HEK293 (cell line): ENCODE measurements at regions not wholly inside any gene's neighbourhood (a gene's known extent, or its start where the extent isn't known, plus 50 kb on each side); places are given as distances from the start of the nearest gene placed in this dataset.

Experiments used
- CTCF ChIA-PET: fragments of 350-600 bp; formaldehyde crosslinking; extraction: SDS; loops from one replicate; lab custom pipeline; 2021; ENCODE audit warnings: antibody characterized with exemption; lab: Yijun Ruan, JAX
- POLR2A ChIA-PET: fragments of 300-600 bp; formaldehyde crosslinking; extraction: SDS; loops from one replicate; lab custom pipeline; 2020; ENCODE audit warnings: antibody characterized with exemption, inconsistent platforms; lab: Yijun Ruan, JAX
- H3K27ac ChIP-seq: fragments of 200-500 bp; sonication (Bioruptor generic); 2 replicates; pipeline ENCODE4 v1.5.1; 2014; ENCODE audit warnings: low read depth, low read length, control low read depth, inconsistent platforms; ENCODE audit errors: extremely low read depth
- H3K36me3 ChIP-seq, 2 experiments: fragments of 200-500 bp in 1 of 2; sonication (Bioruptor generic) in 1 of 2; 1 replicate in 1 of 2; 2 replicates in 1 of 2; pipeline ENCODE4 v1.5.1; 2014 to 2017; ENCODE audit warnings: inconsistent platforms in 2 of 2, low read length in 2 of 2; ENCODE audit not compliant: control insufficient read depth in 2 of 2, insufficient read depth in 1 of 2
- H3K4me1 ChIP-seq: fragments of 200-500 bp; sonication (Bioruptor generic); 2 replicates; pipeline ENCODE4 v1.5.1; 2014; ENCODE audit warnings: mild to moderate bottlenecking, low read length, inconsistent platforms; ENCODE audit not compliant: control insufficient read depth, insufficient read depth
- H3K4me3 ChIP-seq: 2 replicates; pipeline ENCODE4 v1.5.1; 2011; ENCODE audit warnings: low read depth, mild to moderate bottlenecking, control low read depth, low read length, moderate library complexity
- H3K9me3 ChIP-seq: fragments of 200-500 bp; sonication (Bioruptor generic); 2 replicates; pipeline ENCODE4 v1.5.1; 2014; ENCODE audit warnings: low read depth, low read length, inconsistent platforms; ENCODE audit not compliant: control insufficient read depth, insufficient read depth
- ATF2 ChIP-seq: fragments of 450-650 bp; formaldehyde crosslinking; IDR thresholded peaks from 2 replicates; pipeline ENCODE4 v1.5.1; 2016; ENCODE audit warnings: missing biosample characterization, missing genetic modification characterization, low read depth
- MEIS1 ChIP-seq: sonication (generic); formaldehyde crosslinking; IDR thresholded peaks from 2 replicates; pipeline ENCODE4 v1.8.1; 2022; ENCODE audit warnings: missing genetic modification reagents, mild to moderate bottlenecking, borderline replicate concordance
- REPIN1 ChIP-seq: fragments of 450-650 bp; formaldehyde crosslinking; IDR thresholded peaks from 2 replicates; pipeline ENCODE4 v1.5.1; 2017; ENCODE audit warnings: missing biosample characterization, missing genetic modification characterization, low read depth
- YY1 ChIP-seq: fragments of 450-650 bp; formaldehyde crosslinking; IDR thresholded peaks from 2 replicates; pipeline ENCODE4 v1.5.1; 2018; ENCODE audit warnings: missing biosample characterization, missing genetic modification characterization
- ZBTB8A ChIP-seq: fragments of 450-650 bp; formaldehyde crosslinking; IDR thresholded peaks from 2 replicates; pipeline ENCODE4 v1.5.1; 2016; ENCODE audit warnings: missing biosample characterization, missing genetic modification characterization
- ZEB2 ChIP-seq: fragments of 450-650 bp; formaldehyde crosslinking; IDR thresholded peaks from 2 replicates; pipeline ENCODE4 v1.5.1; 2016; ENCODE audit warnings: missing biosample characterization, missing genetic modification characterization
- ZNF121 ChIP-seq: fragments of 450-650 bp; formaldehyde crosslinking; IDR thresholded peaks from 2 replicates; pipeline ENCODE4 v1.5.1; 2016; ENCODE audit warnings: missing biosample characterization, missing genetic modification characterization
- ZNF157 ChIP-seq: fragments of 450-650 bp; formaldehyde crosslinking; IDR thresholded peaks from 2 replicates; pipeline ENCODE4 v1.5.1; 2016; ENCODE audit warnings: missing biosample characterization, missing genetic modification characterization
- ZNF2 ChIP-seq: fragments of 450-650 bp; formaldehyde crosslinking; IDR thresholded peaks from 2 replicates; pipeline ENCODE4 v1.5.1; 2016; ENCODE audit warnings: missing biosample characterization, missing genetic modification characterization
- ZNF311 ChIP-seq: fragments of 450-650 bp; formaldehyde crosslinking; IDR thresholded peaks from 2 replicates; pipeline ENCODE4 v1.5.1; 2017; ENCODE audit warnings: missing biosample characterization, missing genetic modification characterization, borderline replicate concordance
- ZNF366 ChIP-seq: fragments of 450-650 bp; formaldehyde crosslinking; conservative IDR thresholded peaks from 2 replicates; pipeline ENCODE4 v1.5.1; 2016; ENCODE audit warnings: missing biosample characterization, missing genetic modification characterization
- ZNF48 ChIP-seq: fragments of 450-650 bp; formaldehyde crosslinking; IDR thresholded peaks from 2 replicates; pipeline ENCODE4 v1.5.1; 2016; ENCODE audit warnings: missing biosample characterization, missing genetic modification characterization
- ZNF558 ChIP-seq: fragments of 450-650 bp; formaldehyde crosslinking; IDR thresholded peaks from 2 replicates; pipeline ENCODE4 v1.5.1; 2016; ENCODE audit warnings: missing biosample characterization, missing genetic modification characterization
- ZNF560 ChIP-seq: fragments of 450-650 bp; formaldehyde crosslinking; IDR thresholded peaks from 2 replicates; pipeline ENCODE4 v1.5.1; 2017; ENCODE audit warnings: missing biosample characterization, missing genetic modification characterization, borderline replicate concordance
- ZNF660 ChIP-seq: fragments of 450-650 bp; IDR thresholded peaks from 2 replicates; pipeline ENCODE4 v1.5.1; 2018; ENCODE audit warnings: missing biosample characterization, mild to moderate bottlenecking, missing genetic modification characterization
- ZNF777 ChIP-seq: fragments of 450-650 bp; formaldehyde crosslinking; IDR thresholded peaks from 2 replicates; pipeline ENCODE4 v1.5.1; 2017; ENCODE audit warnings: missing biosample characterization, missing genetic modification characterization, borderline replicate concordance
- TF ChIP-seq, protein P1 (sequence below): fragments of 450-650 bp; formaldehyde crosslinking; IDR thresholded peaks from 2 replicates; pipeline ENCODE4 v1.5.1; 2016; ENCODE audit warnings: missing biosample characterization, missing genetic modification characterization, low read depth

GRCh38 chr2:64274399-64275173, 130.4 kb upstream of the PELI1 start:
- H3K9me3 ChIP-seq = no peaks in the 10 kb centered on the region
- no peaks in the 10 kb centered on the region for H3K36me3 ChIP-seq
- no peaks in the 10 kb centered on the region for H3K4me1 ChIP-seq
- ChIA-PET CTCF (no interaction called here), POLR2A (no interaction called here)
- H3K4me3 ChIP-seq = no peak overlapping the region
- TF ChIP-seq YY1 (tag by site-specific recombination) = no peak
- no peak for TF ChIP-seq ZBTB8A (tag by site-specific recombination)
- H3K27ac ChIP-seq = no peak overlapping the region

DNA sequence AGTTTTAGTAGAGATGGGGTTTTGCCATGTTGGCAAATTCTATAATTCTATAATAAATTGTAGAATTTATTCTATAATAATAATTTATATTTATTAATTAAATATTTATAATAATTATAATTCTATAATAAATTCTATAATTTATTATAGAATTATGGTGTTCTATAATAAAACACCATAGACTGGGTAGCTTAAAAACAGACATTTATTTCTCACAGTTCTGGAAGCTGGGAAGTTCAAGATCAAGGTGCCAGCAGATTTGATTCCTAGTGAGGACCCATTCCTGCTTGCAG, 130.9 kb upstream of the PELI1 start:
- Histone ChIP-seq H3K36me3 (no peaks in the 10 kb centered on the region), H3K9me3 (no peaks in the 10 kb centered on the region), H3K27ac (no peak overlapping the region), H3K4me3 (no peak overlapping the region), H3K4me1 (no peaks in the 10 kb centered on the region)
- POLR2A ChIA-PET = no interaction called here
- CTCF ChIA-PET = interaction anchor here (0.6 kb wide), 1 partner anchor 1779 kb away, joined by 3 read pairs; no protein-coding TSS in a partner anchor
- TF ChIP-seq ZNF2 (no peak), ZEB2 (tag by site-specific recombination) (no peak), REPIN1 (no peak), ZNF660 (tag by site-specific recombination) (no peak), ZNF558 (tag by site-specific recombination) (no peak), ZNF311 (tag by site-specific recombination) (no peak)
- TF ChIP-seq, protein P1, sequence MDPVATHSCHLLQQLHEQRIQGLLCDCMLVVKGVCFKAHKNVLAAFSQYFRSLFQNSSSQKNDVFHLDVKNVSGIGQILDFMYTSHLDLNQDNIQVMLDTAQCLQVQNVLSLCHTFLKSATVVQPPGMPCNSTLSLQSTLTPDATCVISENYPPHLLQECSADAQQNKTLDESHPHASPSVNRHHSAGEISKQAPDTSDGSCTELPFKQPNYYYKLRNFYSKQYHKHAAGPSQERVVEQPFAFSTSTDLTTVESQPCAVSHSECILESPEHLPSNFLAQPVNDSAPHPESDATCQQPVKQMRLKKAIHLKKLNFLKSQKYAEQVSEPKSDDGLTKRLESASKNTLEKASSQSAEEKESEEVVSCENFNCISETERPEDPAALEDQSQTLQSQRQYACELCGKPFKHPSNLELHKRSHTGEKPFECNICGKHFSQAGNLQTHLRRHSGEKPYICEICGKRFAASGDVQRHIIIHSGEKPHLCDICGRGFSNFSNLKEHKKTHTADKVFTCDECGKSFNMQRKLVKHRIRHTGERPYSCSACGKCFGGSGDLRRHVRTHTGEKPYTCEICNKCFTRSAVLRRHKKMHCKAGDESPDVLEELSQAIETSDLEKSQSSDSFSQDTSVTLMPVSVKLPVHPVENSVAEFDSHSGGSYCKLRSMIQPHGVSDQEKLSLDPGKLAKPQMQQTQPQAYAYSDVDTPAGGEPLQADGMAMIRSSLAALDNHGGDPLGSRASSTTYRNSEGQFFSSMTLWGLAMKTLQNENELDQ (tag by site-specific recombination) = no peak

DNA sequence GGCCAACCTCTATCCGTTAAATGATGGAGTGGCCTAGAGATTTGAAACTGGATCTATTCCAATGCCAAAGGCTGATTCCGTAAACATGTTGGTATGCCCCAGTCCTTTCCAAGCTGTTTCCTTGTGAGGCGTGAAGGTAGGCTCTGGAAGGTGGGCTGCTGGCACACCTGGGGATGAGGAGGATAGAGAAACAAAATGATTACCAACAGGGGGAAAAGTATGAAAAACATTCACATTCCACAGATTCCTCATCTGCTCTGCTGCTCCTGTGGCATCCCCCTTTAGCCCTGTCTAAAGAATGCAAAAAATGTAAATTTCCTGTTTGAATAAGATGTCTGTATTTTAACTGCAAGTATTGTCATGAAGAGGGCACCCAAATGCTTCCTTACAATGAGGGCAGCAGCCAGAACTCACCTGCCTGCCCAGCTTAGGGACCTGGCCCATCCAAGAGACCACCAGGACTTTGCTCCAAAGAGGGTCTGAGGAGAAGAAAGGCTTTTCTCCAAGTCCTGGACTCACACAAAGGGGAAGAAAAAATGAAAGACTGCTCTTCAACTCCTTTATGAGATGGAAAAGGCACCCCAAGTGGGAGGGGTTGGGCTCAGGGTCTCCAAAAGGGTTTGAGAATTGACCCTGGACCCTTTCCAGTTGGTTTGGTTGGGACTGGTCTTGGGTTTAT, 132.3 kb upstream of the PELI1 start:
- no peaks in the 10 kb centered on the region for H3K9me3 ChIP-seq
- no peaks in the 10 kb centered on the region for H3K36me3 ChIP-seq
- no peaks in the 10 kb centered on the region for H3K4me1 ChIP-seq
- ChIA-PET POLR2A (no interaction called here), CTCF (interaction anchor here (0.7 kb wide), 2 partner anchors 214 to 434 kb away, joined by 3 read pairs; no protein-coding TSS in a partner anchor)
- H3K4me3 ChIP-seq = no peak overlapping the region
- H3K27ac ChIP-seq = no peak overlapping the region
- no peak for TF ChIP-seq ZNF121 (tag by site-specific recombination)
- no peak for TF ChIP-seq ZNF366 (tag by site-specific recombination)
- TF ChIP-seq ZNF560 (tag by site-specific recombination) = no peak
- TF ChIP-seq ATF2 (tag by site-specific recombination) = no peak
- TF ChIP-seq ZNF157 = no peak
- TF ChIP-seq ZNF48 (tag by site-specific recombination) = no peak
- TF ChIP-seq MEIS1 (CRISPR knock-in tag) = no peak
- TF ChIP-seq, protein P1 (tag by site-specific recombination) = no peak
- TF ChIP-seq ZNF777 = no peak
